ENCODE measurements at regions not wholly inside any gene's neighbourhood (a gene's known extent, or its start where the extent isn't known, plus 50 kb on each side); places are given as distances from the start of the nearest gene placed in this dataset.

- no peak for DNase-seq (ENCODE audit: low read depth)
These were observed 645.0 kb downstream of the PTPRC start for GRCh38 chr1:199283794-199284193.

- no peak for DNase-seq (ENCODE audit: low read depth)
These were observed 648.4 kb downstream of the PTPRC start for GRCh38 chr1:199287206-199287605.

- no peak for DNase-seq (ENCODE audit: low read depth)
These were observed 648.8 kb downstream of the PTPRC start for GRCh38 chr1:199287647-199288046.

GRCh38 chr1:199290186-199290585 is 651.3 kb downstream of the PTPRC start:
- no peak for DNase-seq (ENCODE audit: low read depth)

GRCh38 chr1:199291022-199291740 is 652.3 kb downstream of the PTPRC start:
- no peak for DNase-seq (ENCODE audit: low read depth)

- no peak for DNase-seq (ENCODE audit: low read depth)
These were observed 654.1 kb downstream of the PTPRC start for GRCh38 chr1:199292896-199293295.

GRCh38 chr1:199295107-199295506 is 656.3 kb downstream of the PTPRC start:
- no peak for DNase-seq (ENCODE audit: low read depth)

GRCh38 chr1:199297174-199297573 is 658.3 kb downstream of the PTPRC start:
- no peak for DNase-seq (ENCODE audit: low read depth)

GRCh38 chr1:199297887-199298286 is 659.0 kb downstream of the PTPRC start:
- no peak for DNase-seq (ENCODE audit: low read depth)

- DNase-seq (ENCODE audit: low read depth), result no peak
These were observed 660.0 kb downstream of the PTPRC start for GRCh38 chr1:199298825-199299224.

GRCh38 chr1:199301472-199302217 is 662.8 kb downstream of the PTPRC start:
- DNase-seq (ENCODE audit: low read depth), result no peak

- DNase-seq (ENCODE audit: low read depth), result no peak
These were observed 663.7 kb downstream of the PTPRC start for GRCh38 chr1:199302554-199302953.

- no peak for DNase-seq (ENCODE audit: low read depth)
These were observed 664.2 kb downstream of the PTPRC start for GRCh38 chr1:199303035-199303434.

GRCh38 chr1:199305053-199305452 is 666.2 kb downstream of the PTPRC start:
- DNase-seq (ENCODE audit: low read depth), result no peak

- DNase-seq (ENCODE audit: low read depth), result no peak
These were observed 668.8 kb downstream of the PTPRC start for GRCh38 chr1:199307496-199308264.

- no peak for DNase-seq (ENCODE audit: low read depth)
These were observed 669.6 kb downstream of the PTPRC start for GRCh38 chr1:199308349-199308846.

GRCh38 chr1:199310708-199311107 is 671.9 kb downstream of the PTPRC start:
- no peak for DNase-seq (ENCODE audit: low read depth)

GRCh38 chr1:199311478-199312262 is 672.8 kb downstream of the PTPRC start:
- DNase-seq (ENCODE audit: low read depth), result no peak

- DNase-seq (ENCODE audit: low read depth), result no peak
These were observed 673.8 kb downstream of the PTPRC start for GRCh38 chr1:199312626-199313025.

- DNase-seq (ENCODE audit: low read depth), result no peak
These were observed 674.6 kb downstream of the PTPRC start for GRCh38 chr1:199313444-199313843.

- no peak for DNase-seq (ENCODE audit: low read depth)
These were observed 680.5 kb downstream of the PTPRC start for GRCh38 chr1:199319341-199319740.

GRCh38 chr1:199322278-199322677 is 683.4 kb downstream of the PTPRC start:
- DNase-seq (ENCODE audit: low read depth), result no peak
